HG03108 (cell line): ENCODE measurements at regions not wholly inside any gene's neighbourhood (a gene's known extent, or its start where the extent isn't known, plus 50 kb on each side); places are given as distances from the start of the nearest gene placed in this dataset.

Experiments used
- ATAC-seq: cut with Tn5 transposase; IDR thresholded peaks from one replicate; pipeline ENCODE4 v1.9.1; 2021; ENCODE audit warnings: moderate library complexity; ENCODE audit not compliant: unreplicated experiment

DNA sequence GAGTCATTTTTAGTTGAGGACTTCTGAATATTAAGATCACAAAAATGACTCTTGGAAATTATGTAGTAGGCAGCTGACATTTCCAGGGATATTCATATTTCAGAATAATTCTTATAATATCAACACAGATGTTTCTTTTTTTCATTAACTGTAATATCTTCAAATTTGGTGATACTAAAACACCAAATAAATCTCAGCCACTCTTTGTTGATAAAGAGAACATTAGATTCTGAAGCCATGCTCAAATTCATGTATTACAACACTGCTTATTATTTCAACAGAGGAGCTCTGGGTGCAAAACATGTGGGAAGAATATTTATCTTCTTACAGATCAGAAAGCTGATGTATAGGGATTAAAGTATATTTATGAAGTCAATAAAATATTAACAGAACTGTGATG is 355.4 kb downstream of the CRPPA start:
- no peak for ATAC-seq

GRCh38 chr7:16063716-16064675 is 357.3 kb downstream of the CRPPA start:
- ATAC-seq: no peak

DNA sequence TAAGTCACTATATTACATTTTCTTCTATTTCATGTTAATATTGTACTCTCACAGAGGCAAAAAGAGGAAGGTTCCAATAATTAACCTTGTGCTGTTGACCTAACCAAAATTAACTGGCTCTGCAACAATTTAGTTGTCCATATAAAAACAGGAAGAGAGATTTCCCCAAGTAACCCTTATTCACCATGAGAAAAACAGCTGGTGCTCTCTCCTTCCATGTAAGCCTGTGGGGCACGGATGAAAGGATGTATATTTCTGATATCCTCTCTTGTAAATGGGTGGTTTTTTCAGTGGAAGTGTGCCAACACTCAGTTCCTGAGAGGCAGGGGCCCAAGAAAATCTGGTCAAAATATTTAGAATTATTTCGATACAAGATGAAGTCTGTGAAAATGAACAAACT is 358.1 kb downstream of the CRPPA start:
- no peak for ATAC-seq

- no peak for ATAC-seq
Measured at GRCh38 chr7:16062269-16062668, 359.1 kb downstream of the CRPPA start.

GRCh38 chr7:16061630-16062029 is 359.7 kb downstream of the CRPPA start:
- ATAC-seq: no peak

DNA sequence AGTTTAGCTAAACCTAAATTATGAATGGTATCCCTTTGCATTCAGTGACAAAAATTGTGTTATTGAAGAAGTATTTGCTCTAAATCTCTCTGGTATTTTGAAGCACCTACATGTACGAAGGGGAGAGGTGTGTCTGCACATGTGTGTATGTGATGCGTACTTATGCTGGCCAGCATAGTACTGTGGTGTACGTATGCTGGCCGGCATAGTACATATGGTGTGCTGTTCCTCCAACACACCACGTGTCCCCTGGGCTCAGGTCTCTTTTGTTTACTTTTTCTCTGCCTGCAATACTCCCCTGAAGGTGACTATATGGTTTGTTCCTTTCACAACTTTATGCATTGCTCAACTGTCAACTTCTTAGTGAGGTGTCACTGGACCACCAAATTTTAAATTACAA is 360.3 kb downstream of the CRPPA start:
- no peak for ATAC-seq

GRCh38 chr7:16060502-16060901 is 360.8 kb downstream of the CRPPA start:
- ATAC-seq: no peak

GRCh38 chr7:16055263-16055976 is 365.9 kb downstream of the CRPPA start:
- no peak for ATAC-seq

GRCh38 chr7:16051561-16052255 is 365.2 kb upstream of the MEOX2 start:
- ATAC-seq: no peak

DNA sequence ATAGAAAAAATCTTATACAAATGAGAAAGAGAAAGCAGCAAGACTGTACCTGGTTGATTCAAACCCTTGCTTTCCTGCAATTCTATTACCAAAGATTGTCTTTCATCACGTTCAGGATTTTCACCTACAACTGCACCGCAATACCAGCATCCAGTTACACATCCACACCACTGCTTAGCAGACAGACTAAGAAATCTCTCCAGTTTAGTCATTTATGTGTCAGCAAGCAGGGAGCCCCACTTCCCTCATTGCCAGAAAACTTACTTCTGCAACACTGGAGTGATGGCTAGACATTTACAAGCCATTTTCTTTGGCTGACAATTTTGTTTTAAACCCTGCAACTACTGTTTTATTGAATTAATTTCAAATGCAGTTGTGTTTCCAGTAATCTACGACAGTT is 359.6 kb upstream of the MEOX2 start:
- ATAC-seq: no peak

DNA sequence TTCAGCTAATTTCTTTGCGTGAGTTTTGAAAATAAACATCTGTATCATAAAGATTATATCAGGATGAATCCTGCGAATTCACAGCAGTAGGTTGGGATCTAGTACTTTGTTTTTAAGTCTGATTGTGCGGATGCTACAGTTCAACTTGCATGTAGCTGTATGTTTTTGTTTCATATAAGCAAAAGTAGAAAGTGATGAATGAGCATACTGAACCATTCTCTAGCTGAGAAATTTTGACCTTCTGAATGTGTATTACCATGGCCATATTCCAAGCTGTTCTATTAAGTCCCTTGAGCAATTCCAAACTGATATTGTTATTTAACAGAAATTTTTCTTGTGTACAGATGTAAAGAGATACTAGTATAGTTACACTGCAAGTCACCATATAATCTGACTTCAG is 358.8 kb upstream of the MEOX2 start:
- no peak for ATAC-seq

- no peak for ATAC-seq
Measured at GRCh38 chr7:16044645-16045044, 358.2 kb upstream of the MEOX2 start.

GRCh38 chr7:16040346-16040745 is 353.9 kb upstream of the MEOX2 start:
- ATAC-seq: no peak

DNA sequence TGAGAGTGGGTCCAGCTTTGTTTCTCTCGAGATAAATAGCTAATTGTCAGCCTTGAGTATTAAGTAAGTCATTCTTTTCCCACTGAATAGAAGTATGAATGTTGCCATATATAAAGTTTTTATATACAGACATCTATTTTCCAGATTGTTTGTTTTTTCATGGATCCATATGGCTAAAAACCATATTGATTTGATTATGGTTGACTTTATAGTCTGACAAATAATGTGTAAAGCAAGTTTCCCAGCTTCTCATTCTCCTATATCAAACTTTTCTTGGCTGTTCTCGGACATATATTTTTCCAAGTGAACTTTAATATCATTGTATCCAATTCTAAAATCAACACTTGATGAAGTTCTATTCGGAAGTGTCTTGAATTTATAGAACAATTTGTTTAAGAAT is 352.4 kb upstream of the MEOX2 start:
- ATAC-seq: no peak

DNA sequence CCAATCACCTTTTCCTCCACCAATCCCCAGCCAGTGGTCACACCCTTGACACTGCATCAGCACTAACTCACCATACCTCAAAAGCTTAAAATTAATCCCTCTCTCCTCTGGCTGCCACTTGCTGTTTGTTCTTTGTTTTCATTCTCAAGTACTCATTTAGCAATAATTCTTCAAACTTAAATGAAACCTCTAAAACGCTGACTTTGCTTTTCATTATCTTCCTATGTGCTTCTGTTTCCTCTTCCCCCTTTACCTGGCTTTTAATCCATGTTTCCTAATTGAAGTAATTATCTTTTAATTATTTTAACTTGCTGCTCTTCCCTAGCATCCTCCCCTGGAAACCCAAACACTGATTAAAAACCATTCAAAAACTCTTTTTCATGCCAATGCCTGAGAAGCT is 348.9 kb upstream of the MEOX2 start:
- no peak for ATAC-seq

- ATAC-seq: no peak
Measured at GRCh38 chr7:16034866-16035265, 348.4 kb upstream of the MEOX2 start.

- ATAC-seq: no peak
Measured at GRCh38 chr7:16034353-16034752, 347.9 kb upstream of the MEOX2 start.

GRCh38 chr7:16033233-16033632 is 346.8 kb upstream of the MEOX2 start:
- ATAC-seq: no peak

- ATAC-seq: no peak
Measured at GRCh38 chr7:16028636-16029035, 342.2 kb upstream of the MEOX2 start.

GRCh38 chr7:16028103-16028502 is 341.6 kb upstream of the MEOX2 start:
- ATAC-seq: no peak

- ATAC-seq: no peak
Measured at GRCh38 chr7:16027396-16027795, 340.9 kb upstream of the MEOX2 start.
